Neural cell (in vitro differentiated cells): ENCODE measurements at regions not wholly inside any gene's neighbourhood (a gene's known extent, or its start where the extent isn't known, plus 50 kb on each side); places are given as distances from the start of the nearest gene placed in this dataset.

ENCODE experiments used
- CTCF ChIP-seq: fragments of 450-650 bp; IDR thresholded peaks from 2 replicates; pipeline ENCODE4 v1.5.1; 2014; ENCODE audit warnings: antibody characterized with exemption, mild to moderate bottlenecking, moderate library complexity; ENCODE audit not compliant: poor library complexity, severe bottlenecking
- EP300 ChIP-seq: fragments of 450-650 bp; conservative IDR thresholded peaks from 2 replicates; pipeline ENCODE4 v1.6.1; 2014; ENCODE audit warnings: antibody characterized with exemption, mild to moderate bottlenecking, moderate library complexity; ENCODE audit not compliant: poor library complexity, severe bottlenecking
- TAF1 ChIP-seq: IDR thresholded peaks from 2 replicates; pipeline ENCODE4 v1.6.1; 2012; ENCODE audit warnings: low read depth

- TF ChIP-seq TAF1 (no peak), CTCF (no peak), EP300 (no peak)
Measured at GRCh38 chr2:51510303-51510702, 478.4 kb upstream of the NRXN1 start.
